GM18907 (cell line): ENCODE measurements at regions not wholly inside any gene's neighbourhood (a gene's known extent, or its start where the extent isn't known, plus 50 kb on each side); places are given as distances from the start of the nearest gene placed in this dataset.
"Not testable (repeated sequence)": the region's sequence is repeated elsewhere in the genome, so short reads cannot be mapped to it uniquely, and the experiment has no call there.

ENCODE experiments used
- ATAC-seq: cut with Tn5 transposase; IDR thresholded peaks from one replicate; pipeline ENCODE4 v1.9.1; 2021; ENCODE audit warnings: mild to moderate bottlenecking, moderate library complexity; ENCODE audit not compliant: unreplicated experiment

- no peak for ATAC-seq
Observed at GRCh38 chr4:34258176-34258575, 1986.1 kb downstream of the ARAP2 start.

- no peak for ATAC-seq
Observed at GRCh38 chr4:34261799-34262314, 1982.5 kb downstream of the ARAP2 start.

- no peak for ATAC-seq
Observed at GRCh38 chr4:34269613-34270012, 1974.7 kb downstream of the ARAP2 start.

- ATAC-seq, result no peak
Observed at GRCh38 chr4:34271479-34272355, 1972.6 kb downstream of the ARAP2 start.

- ATAC-seq, result no peak
Observed at GRCh38 chr4:34279011-34279410, 1965.3 kb downstream of the ARAP2 start.

GRCh38 chr4:34280131-34280530 lies 1964.2 kb downstream of the ARAP2 start:
- ATAC-seq, result no peak

GRCh38 chr4:34281826-34282225 lies 1962.5 kb downstream of the ARAP2 start:
- ATAC-seq, result no peak

- ATAC-seq, result no peak
Observed at GRCh38 chr4:34289489-34289888, 1954.8 kb downstream of the ARAP2 start.

- no peak for ATAC-seq
Observed at GRCh38 chr4:34289962-34290361, 1954.4 kb downstream of the ARAP2 start.

- ATAC-seq, result no peak
Observed at GRCh38 chr4:34293459-34293858, 1950.9 kb downstream of the ARAP2 start.

- no peak for ATAC-seq
Observed at GRCh38 chr4:34309383-34309906, 1934.9 kb downstream of the ARAP2 start.

- no peak for ATAC-seq
Observed at GRCh38 chr4:34318773-34319172, 1925.5 kb downstream of the ARAP2 start.

GRCh38 chr4:34323549-34324320 lies 1920.6 kb downstream of the ARAP2 start:
- ATAC-seq, result no peak

- no peak for ATAC-seq
Observed at GRCh38 chr4:34328939-34329338, 1915.4 kb downstream of the ARAP2 start.

- not testable (repeated sequence) for ATAC-seq
Observed at GRCh38 chr4:34335156-34335555, 1909.2 kb downstream of the ARAP2 start.

- not testable (repeated sequence) for ATAC-seq
Observed at GRCh38 chr4:34335556-34335955, 1908.8 kb downstream of the ARAP2 start.

- no peak for ATAC-seq
Observed at GRCh38 chr4:34362654-34363053, 1881.7 kb downstream of the ARAP2 start.

- no peak for ATAC-seq
Observed at GRCh38 chr4:34363842-34364241, 1880.5 kb downstream of the ARAP2 start.

GRCh38 chr4:34365946-34366345 lies 1878.4 kb downstream of the ARAP2 start:
- ATAC-seq, result no peak

GRCh38 chr4:34371676-34372075 lies 1872.6 kb downstream of the ARAP2 start:
- ATAC-seq, result no peak

GRCh38 chr4:34372815-34373214 lies 1871.5 kb downstream of the ARAP2 start:
- ATAC-seq, result no peak

- no peak for ATAC-seq
Observed at GRCh38 chr4:34373456-34373855, 1870.9 kb downstream of the ARAP2 start.
